HEK293T (cell line): ENCODE measurements at regions not wholly inside any gene's neighbourhood (a gene's known extent, or its start where the extent isn't known, plus 50 kb on each side); places are given as distances from the start of the nearest gene placed in this dataset.
"Not testable (repeated sequence)": the region's sequence is repeated elsewhere in the genome, so short reads cannot be mapped to it uniquely, and the experiment has no call there.

ENCODE experiments used
- CTCF ChIA-PET: fragments of 350-600 bp; formaldehyde crosslinking; extraction: SDS; loops from one replicate; lab custom pipeline; 2021; ENCODE audit warnings: antibody characterized with exemption, inconsistent platforms; lab: Yijun Ruan, JAX
- POLR2A ChIA-PET: fragments of 350-600 bp; formaldehyde crosslinking; extraction: SDS; loops from one replicate; lab custom pipeline; 2020; ENCODE audit warnings: antibody characterized with exemption, inconsistent platforms; lab: Yijun Ruan, JAX
- DNase-seq: peaks from one replicate; pipeline ENCODE4 v3.0.0; 2012; ENCODE audit warnings: mixed read lengths; ENCODE audit errors: extremely low spot score
- ARNT ChIP-seq: fragments of 450-650 bp; IDR thresholded peaks from 2 replicates; pipeline ENCODE4 v1.6.1; 2017; ENCODE audit warnings: mild to moderate bottlenecking
- BHLHE40 ChIP-seq: fragments of 450-650 bp; IDR thresholded peaks from 2 replicates; pipeline ENCODE4 v1.6.1; 2016; ENCODE audit warnings: mild to moderate bottlenecking, moderate library complexity, borderline replicate concordance
- CTBP1 ChIP-seq: fragments of 450-650 bp; IDR thresholded peaks from 2 replicates; pipeline ENCODE4 v1.6.1; 2016; ENCODE audit warnings: borderline replicate concordance
- ELF4 ChIP-seq: fragments of 450-650 bp; IDR thresholded peaks from 2 replicates; pipeline ENCODE4 v1.6.1; 2017; ENCODE audit warnings: antibody characterized with exemption
- FOXA1 ChIP-seq: fragments of 450-650 bp; IDR thresholded peaks from 2 replicates; pipeline ENCODE4 v1.6.1; 2016; ENCODE audit warnings: mild to moderate bottlenecking
- FOXK2 ChIP-seq: fragments of 450-650 bp; IDR thresholded peaks from 2 replicates; pipeline ENCODE4 v1.6.1; 2016; ENCODE audit warnings: mild to moderate bottlenecking
- FOXM1 ChIP-seq: fragments of 450-650 bp; IDR thresholded peaks from 2 replicates; pipeline ENCODE4 v1.6.1; 2017; ENCODE audit warnings: mild to moderate bottlenecking, borderline replicate concordance
- HDGF ChIP-seq: fragments of 450-650 bp; IDR thresholded peaks from 2 replicates; pipeline ENCODE4 v1.6.1; 2017; ENCODE audit warnings: antibody characterized with exemption, borderline replicate concordance
- L3MBTL2 ChIP-seq: fragments of 450-650 bp; conservative IDR thresholded peaks from 2 replicates; pipeline ENCODE4 v1.6.1; 2016; ENCODE audit warnings: mild to moderate bottlenecking
- LEF1 ChIP-seq: fragments of 450-650 bp; IDR thresholded peaks from 2 replicates; pipeline ENCODE4 v1.6.1; 2017; ENCODE audit warnings: mild to moderate bottlenecking, borderline replicate concordance
- NFRKB ChIP-seq: fragments of 450-650 bp; IDR thresholded peaks from 2 replicates; pipeline ENCODE4 v1.6.1; 2016; ENCODE audit warnings: mild to moderate bottlenecking, moderate library complexity
- SP1 ChIP-seq: fragments of 450-650 bp; IDR thresholded peaks from 2 replicates; pipeline ENCODE4 v1.6.1; 2017
- SUZ12 ChIP-seq: fragments of 450-650 bp; IDR thresholded peaks from 2 replicates; pipeline ENCODE4 v1.6.1; 2016; ENCODE audit warnings: mild to moderate bottlenecking
- TARDBP ChIP-seq: fragments of 450-650 bp; IDR thresholded peaks from 2 replicates; pipeline ENCODE4 v1.6.1; 2016
- ZNF384 ChIP-seq: fragments of 450-650 bp; IDR thresholded peaks from 2 replicates; pipeline ENCODE4 v1.6.1; 2016
- TF ChIP-seq, protein P1 (sequence below): fragments of 450-650 bp; IDR thresholded peaks from 2 replicates; pipeline ENCODE4 v1.6.1; 2016

DNA sequence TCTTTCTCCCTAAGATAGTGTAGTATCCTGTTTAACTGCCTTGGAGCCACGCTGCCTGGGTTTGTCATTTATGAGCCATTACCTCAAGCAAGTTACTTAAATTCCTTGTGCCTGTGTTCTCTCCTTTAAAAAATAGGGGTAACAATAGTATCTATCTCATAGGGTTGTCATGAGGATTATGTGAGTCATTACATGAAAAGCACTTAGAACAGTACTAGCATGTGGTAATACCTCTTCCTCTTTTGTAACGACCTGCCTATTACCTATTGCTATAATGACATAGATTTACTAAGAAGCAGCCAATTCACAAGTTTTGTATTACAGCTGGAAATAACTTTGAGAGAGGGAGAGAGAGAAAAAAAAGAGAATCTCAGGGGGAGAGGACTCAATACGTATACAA is 834.7 kb downstream of the RAPGEF2 start:
- CTCF ChIA-PET = interaction anchor here (0.6 to 0.8 kb wide), 2 partner anchors 9 to 1075 kb away, joined by 3 to 9 read pairs; no protein-coding TSS in a partner anchor
- POLR2A ChIA-PET = no interaction called here
- no peak for TF ChIP-seq SP1
- TF ChIP-seq FOXA1 = no peak
- TF ChIP-seq L3MBTL2 = no peak
- no peak for TF ChIP-seq CTBP1
- no peak for TF ChIP-seq ARNT
- no peak for TF ChIP-seq BHLHE40
- DNase-seq = no peak

DNA sequence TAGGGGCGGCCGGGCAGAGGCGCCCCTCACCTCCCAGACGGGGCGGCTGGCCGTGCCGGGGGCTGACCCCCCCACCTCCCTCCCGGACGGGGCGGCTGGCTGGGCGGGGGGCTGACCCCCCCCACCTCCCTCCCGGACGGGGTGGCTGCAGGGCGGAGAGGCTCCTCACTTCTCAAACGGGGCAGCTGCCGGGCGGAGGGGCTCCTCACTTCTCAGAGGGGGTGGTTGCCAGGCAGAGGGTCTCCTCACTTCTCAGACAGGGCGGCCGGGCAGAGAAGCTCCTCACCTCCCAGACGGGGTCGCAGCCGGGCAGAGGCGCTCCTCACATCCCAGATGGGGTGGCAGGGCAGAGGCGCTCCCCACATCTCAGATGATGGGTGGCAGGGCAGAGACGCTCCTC is 836.8 kb downstream of the RAPGEF2 start:
- POLR2A ChIA-PET, DNase-seq, CTCF ChIA-PET: not testable (repeated sequence)

GRCh38 chr4:159941076-159941475 is 838.2 kb downstream of the RAPGEF2 start:
- ChIA-PET CTCF (no interaction called here), POLR2A (no interaction called here)
- TF ChIP-seq HDGF (no peak), L3MBTL2 (no peak), FOXA1 (no peak), ARNT (no peak), FOXM1 (no peak), SP1 (no peak), SUZ12 (no peak), ZNF384 (no peak), CTBP1 (no peak), BHLHE40 (no peak), LEF1 (no peak), FOXK2 (no peak)
- TF ChIP-seq, protein P1, sequence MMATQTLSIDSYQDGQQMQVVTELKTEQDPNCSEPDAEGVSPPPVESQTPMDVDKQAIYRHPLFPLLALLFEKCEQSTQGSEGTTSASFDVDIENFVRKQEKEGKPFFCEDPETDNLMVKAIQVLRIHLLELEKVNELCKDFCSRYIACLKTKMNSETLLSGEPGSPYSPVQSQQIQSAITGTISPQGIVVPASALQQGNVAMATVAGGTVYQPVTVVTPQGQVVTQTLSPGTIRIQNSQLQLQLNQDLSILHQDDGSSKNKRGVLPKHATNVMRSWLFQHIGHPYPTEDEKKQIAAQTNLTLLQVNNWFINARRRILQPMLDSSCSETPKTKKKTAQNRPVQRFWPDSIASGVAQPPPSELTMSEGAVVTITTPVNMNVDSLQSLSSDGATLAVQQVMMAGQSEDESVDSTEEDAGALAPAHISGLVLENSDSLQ = no peak
- no peak for DNase-seq

- TF ChIP-seq ELF4 (no peak), ZNF384 (no peak), FOXK2 (no peak), HDGF (no peak), BHLHE40 (no peak), L3MBTL2 (no peak), ARNT (no peak), LEF1 (no peak), CTBP1 (no peak), SP1 (no peak), SUZ12 (no peak)
- ChIA-PET CTCF (no interaction called here), POLR2A (no interaction called here)
- no peak for DNase-seq
Observed at GRCh38 chr4:159944477-159944876, 841.6 kb downstream of the RAPGEF2 start.

DNA sequence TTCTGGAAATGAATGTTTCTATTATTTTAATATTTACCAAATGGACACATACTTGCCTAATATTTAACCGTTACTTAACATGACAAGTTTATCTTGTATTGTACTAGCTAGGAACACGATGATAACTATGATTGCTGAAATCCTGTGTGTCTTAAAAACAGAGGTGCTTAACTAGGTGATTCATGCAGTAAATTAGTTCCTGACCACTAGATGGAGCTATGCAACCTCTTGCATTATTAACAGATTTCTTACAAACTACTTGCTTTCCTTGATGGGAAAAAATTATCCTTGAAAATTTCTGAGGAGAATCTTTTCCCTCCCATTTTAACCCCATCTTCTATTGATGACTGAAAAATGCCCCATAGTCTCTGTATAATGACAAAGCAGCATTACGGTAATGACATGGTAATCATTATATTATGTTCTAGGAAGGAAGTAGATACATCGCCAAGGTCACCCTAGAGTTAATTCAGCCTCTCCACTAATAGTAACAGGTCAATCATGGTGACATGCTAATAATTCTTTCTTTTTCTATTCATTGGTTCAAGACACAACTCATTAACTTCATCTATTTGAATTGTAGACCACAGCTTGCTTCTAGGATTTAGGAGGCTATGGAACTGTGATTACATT is 844.2 kb downstream of the RAPGEF2 start:
- TF ChIP-seq CTBP1 = no peak
- TF ChIP-seq ELF4 = no peak
- no peak for TF ChIP-seq NFRKB
- no peak for TF ChIP-seq LEF1
- no peak for TF ChIP-seq SUZ12
- TF ChIP-seq, protein P1 = no peak
- TF ChIP-seq FOXM1 = no peak
- TF ChIP-seq ZNF384 = no peak
- TF ChIP-seq L3MBTL2 = no peak
- no peak for TF ChIP-seq FOXK2
- POLR2A ChIA-PET = no interaction called here
- CTCF ChIA-PET = interaction anchor here (0.6 to 1.1 kb wide), 5 partner anchors 9 to 37 kb away, joined by 3 to 5 read pairs (median 3); no protein-coding TSS in a partner anchor
- DNase-seq = peak; percentile 24

GRCh38 chr4:159950707-159951106 is 847.8 kb downstream of the RAPGEF2 start:
- ChIA-PET POLR2A (no interaction called here), CTCF (no interaction called here)
- no peak for DNase-seq
- TF ChIP-seq ELF4 (no peak), HDGF (no peak), BHLHE40 (no peak), NFRKB (no peak), CTBP1 (no peak)

- no peak for DNase-seq
- POLR2A ChIA-PET = no interaction called here
- CTCF ChIA-PET = no interaction called here
- no peak for TF ChIP-seq SUZ12
- no peak for TF ChIP-seq ARNT
- TF ChIP-seq L3MBTL2 = no peak
- TF ChIP-seq ELF4 = no peak
- no peak for TF ChIP-seq NFRKB
- no peak for TF ChIP-seq LEF1
- no peak for TF ChIP-seq SP1
- TF ChIP-seq HDGF = no peak
- TF ChIP-seq TARDBP = no peak
- no peak for TF ChIP-seq ZNF384
- no peak for TF ChIP-seq FOXM1
- TF ChIP-seq, protein P1 = no peak
Observed at GRCh38 chr4:159966746-159967145, 863.9 kb downstream of the RAPGEF2 start.

GRCh38 chr4:159976871-159977482 is 874.1 kb downstream of the RAPGEF2 start:
- DNase-seq, CTCF ChIA-PET, POLR2A ChIA-PET: not testable (repeated sequence)
